Activated naive CD8-positive, alpha-beta T cell treated with anti-CD3 and anti-CD28 coated beads for 36 hours (primary cell): ENCODE measurements at regions not wholly inside any gene's neighbourhood (a gene's known extent, or its start where the extent isn't known, plus 50 kb on each side); places are given as distances from the start of the nearest gene placed in this dataset.
A peak's percentile ranks its signal among the peaks of the same experiment; 100 is the strongest.
"Not testable (repeated sequence)": the region's sequence is repeated elsewhere in the genome, so short reads cannot be mapped to it uniquely, and the experiment has no call there.

Experiments used
- DNase-seq: peaks from one replicate; pipeline ENCODE4 v3.0.0; 2021
- H3K27ac Mint-ChIP-seq: one replicate; pipeline ENCODE4 v1.8.0; 2022; ENCODE audit warnings: mild to moderate bottlenecking, moderate library complexity, mixed read lengths
- H3K27me3 Mint-ChIP-seq: one replicate; pipeline ENCODE4 v1.8.0; 2022; ENCODE audit warnings: mild to moderate bottlenecking, mixed read lengths
- H3K36me3 Mint-ChIP-seq: one replicate; pipeline ENCODE4 v1.8.0; 2021; ENCODE audit warnings: mild to moderate bottlenecking, mixed read lengths
- H3K4me1 Mint-ChIP-seq: one replicate; pipeline ENCODE4 v1.8.0; 2021; ENCODE audit warnings: mixed read lengths
- H3K4me3 Mint-ChIP-seq: one replicate; pipeline ENCODE4 v1.8.0; 2022; ENCODE audit warnings: mild to moderate bottlenecking, moderate library complexity, mixed read lengths
- H3K9me3 Mint-ChIP-seq: one replicate; pipeline ENCODE4 v1.8.0; 2022; ENCODE audit warnings: mixed read lengths

DNA sequence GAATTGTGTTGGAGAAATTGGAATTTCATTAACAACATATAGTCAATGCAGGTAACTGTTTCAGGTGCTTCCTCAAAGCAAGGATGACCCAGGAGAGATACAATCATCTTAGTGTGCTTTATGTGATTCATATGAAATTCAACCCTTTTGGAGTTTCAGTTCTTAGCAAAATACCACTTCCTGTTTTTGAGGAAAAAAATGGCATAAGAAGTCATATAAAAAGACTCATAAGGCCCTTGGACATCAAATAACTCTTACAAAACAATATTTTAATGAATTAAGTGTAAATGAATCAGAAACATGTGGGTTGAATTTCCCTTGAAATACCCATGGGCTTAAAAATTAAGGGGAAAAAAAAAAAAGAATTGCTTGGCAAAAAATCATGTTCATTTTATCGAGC lies 926.6 kb downstream of the LTN1 start:
- Mint-ChIP-seq H3K4me3 (no peak overlapping the region), H3K27ac (no peak overlapping the region), H3K9me3 (no peaks in the 10 kb centered on the region), H3K36me3 (no peaks in the 10 kb centered on the region), H3K4me1 (peaks cover 6% of the 10 kb centered on the region), H3K27me3 (peaks cover 6% of the 10 kb centered on the region)
- no peak for DNase-seq

DNA sequence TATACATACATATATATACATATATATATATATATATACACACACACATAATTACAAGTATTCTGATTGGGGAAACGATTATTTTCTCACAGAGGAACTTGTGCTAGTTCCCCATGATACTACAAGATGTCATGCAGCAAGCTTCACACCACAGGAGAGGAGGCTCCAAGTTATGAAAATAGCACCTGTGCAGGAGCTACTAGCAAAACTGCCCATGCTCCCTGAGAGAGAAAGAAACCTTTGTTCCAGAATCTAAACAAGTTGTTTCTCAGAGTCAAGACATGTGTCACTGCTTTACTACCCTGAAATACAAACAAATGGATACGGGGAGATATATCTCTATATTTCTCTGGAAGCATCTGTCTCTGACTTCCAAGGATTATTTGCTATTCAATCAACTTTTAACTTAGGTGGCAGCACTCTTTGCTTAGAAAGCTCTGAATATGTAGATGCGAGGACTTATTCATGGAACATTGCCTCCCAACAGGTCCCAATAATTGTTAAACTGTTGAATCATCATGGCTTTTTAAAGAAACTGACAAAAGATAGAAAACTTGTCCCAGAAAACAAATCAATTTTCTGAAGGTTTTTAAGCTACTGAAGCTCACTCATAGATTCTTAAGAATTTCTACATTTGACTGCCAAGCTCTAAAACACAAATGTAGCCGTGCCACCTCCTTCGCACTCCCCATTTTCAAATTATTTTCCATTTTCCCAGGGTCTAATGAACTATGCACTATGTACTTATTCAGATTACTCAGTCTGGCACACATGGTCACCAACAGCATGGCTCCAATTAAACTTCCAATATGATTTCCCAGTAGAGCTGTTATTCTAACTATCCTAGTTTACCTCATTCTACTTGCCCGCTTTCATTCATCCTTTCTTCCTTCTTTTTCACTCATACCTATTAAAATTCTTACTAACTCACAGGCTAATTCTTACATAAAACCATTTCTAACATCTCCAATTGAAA lies 929.1 kb downstream of the LTN1 start:
- Mint-ChIP-seq H3K4me1 (peaks cover 6% of the 10 kb centered on the region), H3K27ac (no peak overlapping the region), H3K36me3 (no peaks in the 10 kb centered on the region), H3K27me3 (peaks cover 12% of the 10 kb centered on the region), H3K4me3 (no peak overlapping the region), H3K9me3 (no peaks in the 10 kb centered on the region)
- no peak for DNase-seq

DNA sequence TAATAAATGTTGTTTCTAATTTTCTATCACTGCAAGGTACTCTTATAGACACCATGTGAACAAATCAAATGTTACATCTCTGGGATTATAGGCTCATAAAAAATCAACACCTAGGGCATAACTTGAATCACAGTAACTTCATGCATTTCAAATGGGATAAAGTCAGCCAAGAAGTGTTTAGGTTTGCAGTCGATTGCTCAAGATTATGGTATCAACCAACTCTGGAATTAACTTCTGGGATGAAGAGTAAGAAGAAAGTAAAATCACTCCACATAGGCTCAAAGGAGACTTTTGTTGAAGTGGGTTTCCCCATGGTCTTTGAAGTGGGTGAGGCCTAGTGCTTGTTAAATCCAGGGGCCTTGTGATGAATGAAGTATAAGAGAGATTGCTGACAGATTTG lies 939.7 kb downstream of the LTN1 start:
- H3K4me1 Mint-ChIP-seq, H3K36me3 Mint-ChIP-seq, H3K9me3 Mint-ChIP-seq, H3K27ac Mint-ChIP-seq, DNase-seq, H3K4me3 Mint-ChIP-seq, H3K27me3 Mint-ChIP-seq: not testable (repeated sequence)

DNA sequence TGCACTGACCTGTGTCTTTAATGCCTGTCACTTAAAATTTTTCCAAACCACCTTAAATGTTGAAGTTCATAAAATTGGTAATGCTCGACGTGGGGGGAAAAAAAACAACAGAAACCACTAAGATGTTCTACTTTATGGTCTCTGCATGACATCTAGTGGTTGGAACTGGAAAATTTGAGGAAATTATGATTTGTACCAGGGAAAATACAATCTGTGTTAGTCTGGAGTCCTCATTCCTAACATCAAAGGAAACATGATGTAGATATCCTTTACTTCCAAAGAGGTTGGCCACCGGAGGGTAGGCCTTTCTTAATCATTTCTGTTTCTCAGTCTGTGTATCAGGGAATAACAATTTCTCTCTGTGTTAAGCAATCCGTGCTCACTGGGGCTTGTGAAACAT lies 941.0 kb downstream of the LTN1 start:
- not testable (repeated sequence) for DNase-seq, H3K27me3 Mint-ChIP-seq, H3K4me1 Mint-ChIP-seq, H3K27ac Mint-ChIP-seq, H3K9me3 Mint-ChIP-seq, H3K4me3 Mint-ChIP-seq, H3K36me3 Mint-ChIP-seq

DNA sequence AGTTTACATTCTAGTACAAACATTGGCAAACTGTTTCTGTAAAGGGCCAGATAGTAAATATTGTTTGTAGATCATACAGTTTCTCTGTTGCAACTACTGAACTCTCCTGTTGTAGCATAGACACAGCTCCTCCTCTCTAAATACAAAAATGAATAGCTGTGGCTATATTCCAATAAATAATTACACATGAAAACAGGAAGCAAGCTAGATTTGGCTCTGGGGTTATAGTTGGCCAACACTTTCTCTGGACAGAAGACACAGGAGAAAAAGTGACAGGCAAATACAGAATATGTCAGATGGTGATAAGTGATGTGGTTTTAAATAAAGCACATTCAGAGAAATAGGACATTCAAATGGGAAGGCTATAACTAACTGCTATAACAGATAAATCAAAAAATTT lies 957.0 kb downstream of the LTN1 start:
- not testable (repeated sequence) for H3K36me3 Mint-ChIP-seq, H3K27me3 Mint-ChIP-seq, H3K27ac Mint-ChIP-seq, H3K4me3 Mint-ChIP-seq, H3K9me3 Mint-ChIP-seq, H3K4me1 Mint-ChIP-seq, DNase-seq

DNA sequence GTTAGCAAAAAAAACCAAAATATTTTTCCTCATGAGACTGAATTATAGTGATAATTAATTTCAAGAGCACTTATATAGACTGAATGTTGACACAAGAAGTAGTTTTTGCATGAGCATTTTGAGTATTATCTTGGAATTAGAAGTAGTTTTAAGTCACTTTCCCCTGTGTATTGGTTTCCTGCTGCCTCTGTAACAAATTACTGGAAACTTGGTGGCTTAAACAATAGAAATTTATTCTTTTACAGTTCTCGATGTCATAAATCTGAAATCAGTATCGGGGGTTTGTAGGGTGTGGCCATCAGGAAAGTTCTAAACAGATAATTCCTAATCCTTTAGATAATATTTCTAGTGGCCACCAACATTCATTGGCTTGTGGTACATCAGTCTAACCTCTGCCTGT lies 957.8 kb downstream of the LTN1 start:
- H3K36me3 Mint-ChIP-seq, H3K4me3 Mint-ChIP-seq, H3K27ac Mint-ChIP-seq, DNase-seq, H3K27me3 Mint-ChIP-seq, H3K4me1 Mint-ChIP-seq: not testable (repeated sequence)
- H3K9me3 Mint-ChIP-seq: peaks cover 10% of the 10 kb centered on the region

DNA sequence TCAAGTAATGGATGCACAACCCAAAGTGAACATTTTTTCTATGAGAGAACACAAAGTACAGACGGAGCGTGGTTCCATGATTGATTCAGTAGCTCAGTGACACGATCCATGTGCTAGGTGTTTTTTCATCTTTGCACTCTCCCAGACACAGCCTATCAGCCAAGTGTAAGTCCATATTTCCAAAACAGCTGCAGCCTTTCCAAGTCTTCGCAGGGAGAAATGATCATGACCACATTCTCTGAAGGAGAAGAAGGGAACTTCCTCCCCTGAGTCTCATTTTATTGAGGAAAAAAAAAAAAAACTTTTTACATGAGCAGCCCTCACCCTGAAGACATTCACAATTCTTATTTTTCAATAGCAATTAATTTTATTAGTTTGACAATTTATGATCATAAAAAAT lies 958.3 kb downstream of the LTN1 start:
- not testable (repeated sequence) for DNase-seq, H3K36me3 Mint-ChIP-seq, H3K4me3 Mint-ChIP-seq, H3K27ac Mint-ChIP-seq, H3K4me1 Mint-ChIP-seq, H3K27me3 Mint-ChIP-seq
- peaks cover 10% of the 10 kb centered on the region for H3K9me3 Mint-ChIP-seq

DNA sequence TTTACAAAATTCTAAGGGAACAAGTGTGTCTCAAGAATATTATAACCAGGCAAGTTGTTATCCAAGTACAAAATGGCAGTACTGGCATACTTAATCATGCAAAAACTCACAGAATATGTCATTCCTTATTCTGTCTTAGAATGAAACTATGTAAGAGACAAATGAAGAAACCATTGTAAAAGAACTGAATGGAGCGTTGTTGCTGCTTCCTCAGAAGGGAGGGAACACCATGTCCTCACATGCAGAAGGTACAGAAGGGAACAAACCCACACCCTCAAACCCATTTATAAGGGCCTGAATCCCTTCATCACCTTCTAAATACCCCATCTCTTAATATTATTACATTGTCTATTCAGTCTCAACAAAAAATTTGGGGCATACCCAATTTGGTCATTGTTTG lies 960.0 kb downstream of the LTN1 start:
- not testable (repeated sequence) for H3K27me3 Mint-ChIP-seq, H3K4me1 Mint-ChIP-seq, DNase-seq, H3K27ac Mint-ChIP-seq, H3K36me3 Mint-ChIP-seq, H3K4me3 Mint-ChIP-seq, H3K9me3 Mint-ChIP-seq

DNA sequence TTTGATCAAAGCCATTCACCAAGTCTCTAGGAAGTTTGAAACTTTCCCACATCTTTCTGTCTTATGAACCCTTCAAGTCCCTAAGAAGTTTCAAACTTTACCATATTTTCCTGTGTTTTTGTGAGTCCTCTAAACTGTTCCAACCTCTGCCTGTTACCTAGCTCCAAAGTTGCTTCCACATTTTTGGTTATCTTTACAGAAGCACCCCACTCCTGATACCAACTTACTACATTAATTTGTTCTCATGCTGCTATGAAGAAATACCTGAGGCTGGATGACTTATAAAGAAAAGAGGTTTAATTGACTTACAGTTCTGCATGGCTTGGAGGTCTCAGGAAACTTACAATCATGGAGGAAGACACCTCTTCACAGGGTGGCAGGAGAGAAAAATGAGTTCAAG lies 961.6 kb downstream of the LTN1 start:
- not testable (repeated sequence) for H3K4me1 Mint-ChIP-seq, H3K27me3 Mint-ChIP-seq, H3K9me3 Mint-ChIP-seq, H3K36me3 Mint-ChIP-seq, H3K4me3 Mint-ChIP-seq, H3K27ac Mint-ChIP-seq, DNase-seq

DNA sequence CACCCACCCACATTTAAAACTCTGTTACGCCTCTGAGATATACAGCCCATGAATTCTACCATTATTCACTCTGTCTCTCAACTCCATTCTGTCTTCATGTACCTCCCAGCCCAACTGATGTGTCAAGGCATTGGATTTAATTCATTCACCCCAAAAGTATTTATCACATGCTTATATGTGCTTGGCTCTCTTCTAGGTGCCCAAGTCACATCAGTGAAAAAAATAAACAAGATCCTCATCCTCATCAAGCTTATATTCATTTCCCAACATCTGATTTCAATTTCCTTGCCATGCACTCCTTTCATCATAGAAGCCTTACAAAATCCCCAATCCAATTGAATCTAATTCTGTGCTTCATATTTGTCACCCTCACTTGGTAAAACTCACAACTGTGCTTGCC lies 967.6 kb downstream of the LTN1 start:
- DNase-seq: no peak
- H3K27me3 Mint-ChIP-seq: no peaks in the 10 kb centered on the region
- no peak overlapping the region for H3K27ac Mint-ChIP-seq
- no peaks in the 10 kb centered on the region for H3K9me3 Mint-ChIP-seq
- H3K36me3 Mint-ChIP-seq: no peaks in the 10 kb centered on the region
- H3K4me3 Mint-ChIP-seq: no peak overlapping the region
- H3K4me1 Mint-ChIP-seq: no peaks in the 10 kb centered on the region

DNA sequence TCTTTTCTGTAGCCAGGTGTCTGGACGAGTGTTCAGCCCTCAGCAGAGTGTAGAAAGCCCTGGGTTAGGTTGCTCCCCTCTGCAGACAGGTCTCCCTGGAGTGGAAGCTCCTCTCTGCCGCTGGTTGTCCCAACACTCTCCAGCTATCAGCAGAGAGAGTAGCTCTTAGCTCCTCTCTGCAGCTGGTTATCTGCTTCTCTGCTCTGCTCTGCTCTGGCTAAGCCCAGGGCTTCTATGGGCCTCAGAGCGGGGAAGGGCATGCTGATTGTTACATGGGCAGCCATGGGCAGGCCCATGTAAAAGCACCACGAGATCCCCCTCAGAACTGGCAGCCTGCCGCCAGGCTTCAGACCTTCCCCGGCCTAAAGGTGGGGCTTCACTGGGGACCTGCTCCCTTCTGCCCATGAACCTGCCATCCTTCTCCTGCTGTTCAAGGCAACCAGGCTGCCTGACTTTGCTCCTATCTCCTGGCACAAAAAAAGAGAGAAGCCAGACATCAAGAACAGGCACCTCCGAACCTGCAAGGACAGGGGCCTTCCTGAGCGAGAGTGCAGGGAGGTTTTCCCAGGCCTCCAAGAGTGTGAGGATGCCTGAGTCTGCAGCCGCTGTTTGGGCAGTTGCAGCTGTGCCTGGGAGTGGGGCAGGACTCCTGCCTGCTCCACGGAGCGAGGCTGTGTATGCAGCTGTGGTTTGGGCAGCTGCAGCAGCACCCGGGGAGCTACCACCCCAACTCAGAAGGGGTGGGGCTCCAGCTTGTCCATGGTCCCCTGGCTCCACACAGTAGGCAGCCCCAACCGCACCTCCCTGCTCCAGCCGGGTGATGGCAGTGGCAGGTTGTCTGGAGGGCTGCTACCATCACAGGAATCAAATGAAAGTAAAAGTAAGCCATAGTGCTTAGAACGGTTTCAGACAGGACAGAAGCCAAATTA lies 973.7 kb downstream of the LTN1 start:
- Mint-ChIP-seq H3K4me3 (no peak overlapping the region), H3K27ac (peak overlapping the region; percentile 29), H3K9me3 (no peaks in the 10 kb centered on the region), H3K27me3 (no peaks in the 10 kb centered on the region), H3K36me3 (no peaks in the 10 kb centered on the region), H3K4me1 (no peaks in the 10 kb centered on the region)
- DNase-seq: no peak

DNA sequence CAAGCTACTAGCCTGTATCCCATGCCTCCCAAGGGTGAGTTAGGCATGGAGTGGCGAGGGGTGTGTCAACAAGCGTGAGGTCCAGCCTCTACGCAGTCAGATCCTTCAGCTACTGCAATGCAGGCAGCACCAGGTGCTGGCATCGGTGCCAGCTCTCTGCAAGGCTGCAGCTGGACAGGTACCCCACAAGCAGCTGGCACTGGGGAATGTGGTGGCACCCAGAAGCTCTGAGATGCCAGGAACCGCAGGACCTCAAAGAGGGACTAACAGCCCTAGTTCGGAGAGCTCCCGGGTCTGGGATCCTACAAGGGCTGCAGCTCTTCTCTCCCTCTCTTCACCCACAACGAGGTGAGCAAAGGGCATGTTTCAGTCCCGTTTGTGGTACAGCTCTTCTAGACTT lies 974.5 kb downstream of the LTN1 start:
- no peak overlapping the region for H3K4me3 Mint-ChIP-seq
- no peak for DNase-seq
- H3K36me3 Mint-ChIP-seq: no peaks in the 10 kb centered on the region
- H3K4me1 Mint-ChIP-seq: no peaks in the 10 kb centered on the region
- H3K27ac Mint-ChIP-seq: no peak overlapping the region
- no peaks in the 10 kb centered on the region for H3K9me3 Mint-ChIP-seq
- no peaks in the 10 kb centered on the region for H3K27me3 Mint-ChIP-seq

DNA sequence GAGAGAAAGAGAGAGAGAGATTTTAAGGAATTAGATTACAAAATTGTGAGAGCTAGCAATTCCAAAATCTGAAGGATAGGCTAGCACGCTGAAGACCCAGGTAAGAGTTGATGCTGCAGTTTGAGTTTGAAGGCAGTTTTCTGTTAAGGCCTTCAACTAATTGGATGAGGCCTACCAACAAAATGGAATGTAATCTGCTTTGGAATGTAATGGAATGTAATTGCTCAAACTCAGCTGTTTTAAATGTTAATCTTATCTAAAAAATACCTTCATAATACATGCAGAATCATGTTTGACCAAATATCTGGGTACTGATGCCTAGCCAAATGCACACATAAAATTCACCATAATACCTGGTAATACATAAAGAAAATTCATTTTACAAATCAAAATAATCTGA lies 976.1 kb downstream of the LTN1 start:
- Mint-ChIP-seq H3K4me3 (no peak overlapping the region), H3K4me1 (no peaks in the 10 kb centered on the region), H3K27me3 (no peaks in the 10 kb centered on the region)

DNA sequence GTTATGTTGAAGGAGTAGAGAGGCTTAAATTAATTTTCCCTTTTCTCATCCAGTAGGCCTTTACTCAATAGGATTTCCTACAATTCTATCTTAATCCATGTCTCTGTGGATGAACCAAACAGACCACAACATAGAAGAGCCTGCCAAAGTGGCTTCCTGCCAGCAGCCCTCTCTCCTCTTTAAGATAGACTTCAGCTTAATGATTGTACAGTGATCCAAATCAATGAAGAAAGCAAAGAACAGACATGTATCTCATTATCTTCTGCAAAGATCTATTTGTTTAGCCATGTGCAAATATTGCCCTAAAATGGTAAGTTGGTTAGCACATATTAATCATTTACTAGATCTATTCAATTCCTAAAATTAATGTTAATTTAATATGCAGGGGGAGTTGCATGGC lies 979.6 kb downstream of the LTN1 start:
- not testable (repeated sequence) for H3K4me3 Mint-ChIP-seq, DNase-seq, H3K27ac Mint-ChIP-seq, H3K9me3 Mint-ChIP-seq, H3K36me3 Mint-ChIP-seq, H3K27me3 Mint-ChIP-seq, H3K4me1 Mint-ChIP-seq

More for the DNA sequence above, 976.1 kb downstream of the LTN1 start:
- no peaks in the 10 kb centered on the region for H3K36me3 Mint-ChIP-seq
- no peaks in the 10 kb centered on the region for H3K9me3 Mint-ChIP-seq
- no peak for DNase-seq
- H3K27ac Mint-ChIP-seq: no peak overlapping the region

DNA sequence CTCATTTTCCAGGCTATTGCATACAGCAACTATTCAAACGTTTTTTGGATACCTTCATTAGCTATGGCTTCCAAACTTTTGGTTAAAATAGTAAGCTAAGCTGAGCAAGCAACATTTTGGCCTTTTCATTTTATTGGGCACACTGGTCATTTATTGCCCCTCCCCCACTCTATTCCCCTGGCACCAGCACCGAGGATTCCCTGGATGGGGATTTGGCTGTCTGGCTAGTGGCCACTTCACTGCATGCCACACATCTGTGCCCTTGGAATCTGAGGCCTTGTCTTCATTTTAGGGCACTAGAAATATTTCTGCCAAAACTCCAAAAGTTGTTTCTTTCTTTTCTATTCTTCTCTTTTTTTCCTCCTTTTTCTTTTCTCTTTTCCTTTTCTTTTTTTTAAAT lies 980.7 kb downstream of the LTN1 start:
- H3K27ac Mint-ChIP-seq, H3K27me3 Mint-ChIP-seq, H3K4me3 Mint-ChIP-seq, H3K9me3 Mint-ChIP-seq, H3K4me1 Mint-ChIP-seq, H3K36me3 Mint-ChIP-seq, DNase-seq: not testable (repeated sequence)
